Ishikawa (cell line): ENCODE measurements at regions not wholly inside any gene's neighbourhood (a gene's known extent, or its start where the extent isn't known, plus 50 kb on each side); places are given as distances from the start of the nearest gene placed in this dataset.

Experiments used
- CEBPB ChIP-seq: IDR thresholded peaks from 2 replicates; pipeline ENCODE4 v1.6.1; 2012
- CREB1 ChIP-seq: IDR thresholded peaks from 2 replicates; pipeline ENCODE4 v1.6.1; 2012; ENCODE audit warnings: low read depth
- EGR1 ChIP-seq: IDR thresholded peaks from 2 replicates; pipeline ENCODE4 v1.6.1; 2012
- EP300 ChIP-seq: IDR thresholded peaks from 2 replicates; pipeline ENCODE4 v1.6.1; 2012; ENCODE audit warnings: borderline replicate concordance
- FOXM1 ChIP-seq: IDR thresholded peaks from 2 replicates; pipeline ENCODE4 v1.6.1; 2012; ENCODE audit warnings: low read depth, borderline replicate concordance
- MAX ChIP-seq: IDR thresholded peaks from 2 replicates; pipeline ENCODE4 v1.6.1; 2012
- NFIC ChIP-seq: IDR thresholded peaks from 2 replicates; pipeline ENCODE4 v1.6.1; 2012
- RAD21 ChIP-seq: IDR thresholded peaks from 2 replicates; pipeline ENCODE4 v1.6.1; 2012; ENCODE audit warnings: low read depth
- REST ChIP-seq: IDR thresholded peaks from 2 replicates; pipeline ENCODE4 v1.6.1; 2012; ENCODE audit warnings: low read depth, mild to moderate bottlenecking
- TAF1 ChIP-seq: IDR thresholded peaks from 2 replicates; pipeline ENCODE4 v1.6.1; 2012; ENCODE audit warnings: low read depth, mild to moderate bottlenecking
- TCF12 ChIP-seq: IDR thresholded peaks from 2 replicates; pipeline ENCODE4 v1.6.1; 2012; ENCODE audit warnings: low read depth
- TEAD4 ChIP-seq: IDR thresholded peaks from 2 replicates; pipeline ENCODE4 v1.6.1; 2012
- USF1 ChIP-seq: IDR thresholded peaks from 2 replicates; pipeline ENCODE4 v1.6.1; 2012
- YY1 ChIP-seq: IDR thresholded peaks from 2 replicates; pipeline ENCODE4 v1.6.1; 2012; ENCODE audit warnings: low read depth
- ZBTB7A ChIP-seq: IDR thresholded peaks from 2 replicates; pipeline ENCODE4 v1.6.1; 2012; ENCODE audit warnings: low read depth

GRCh38 chr5:84790406-84790805 is 405.7 kb upstream of the EDIL3 start:
- TF ChIP-seq TAF1 (no peak), EP300 (no peak), CREB1 (no peak), ZBTB7A (no peak), EGR1 (no peak), USF1 (no peak), TCF12 (no peak), MAX (no peak), YY1 (no peak), TEAD4 (no peak), FOXM1 (no peak), NFIC (no peak), REST (no peak)

GRCh38 chr5:84783003-84783402 is 398.3 kb upstream of the EDIL3 start:
- TF ChIP-seq YY1 (no peak), MAX (no peak), EGR1 (no peak), CEBPB (no peak), CREB1 (no peak), TAF1 (no peak), RAD21 (no peak), NFIC (no peak), USF1 (no peak)

- TF ChIP-seq YY1 (no peak), ZBTB7A (no peak), TCF12 (no peak), EGR1 (no peak), NFIC (no peak)
Observed at GRCh38 chr5:84779186-84779585, 394.5 kb upstream of the EDIL3 start.

GRCh38 chr5:84764227-84764626 is 379.5 kb upstream of the EDIL3 start:
- TF ChIP-seq TAF1 (no peak), REST (no peak), CREB1 (no peak), YY1 (no peak), TEAD4 (no peak), USF1 (no peak), ZBTB7A (no peak), MAX (no peak)

GRCh38 chr5:84758008-84758407 is 373.3 kb upstream of the EDIL3 start:
- no peak for TF ChIP-seq TCF12
- TF ChIP-seq MAX, result no peak
- no peak for TF ChIP-seq REST
- TF ChIP-seq YY1, result no peak
- no peak for TF ChIP-seq ZBTB7A
